ENCODE measurements at regions not wholly inside any gene's neighbourhood (a gene's known extent, or its start where the extent isn't known, plus 50 kb on each side); places are given as distances from the start of the nearest gene placed in this dataset.

DNA sequence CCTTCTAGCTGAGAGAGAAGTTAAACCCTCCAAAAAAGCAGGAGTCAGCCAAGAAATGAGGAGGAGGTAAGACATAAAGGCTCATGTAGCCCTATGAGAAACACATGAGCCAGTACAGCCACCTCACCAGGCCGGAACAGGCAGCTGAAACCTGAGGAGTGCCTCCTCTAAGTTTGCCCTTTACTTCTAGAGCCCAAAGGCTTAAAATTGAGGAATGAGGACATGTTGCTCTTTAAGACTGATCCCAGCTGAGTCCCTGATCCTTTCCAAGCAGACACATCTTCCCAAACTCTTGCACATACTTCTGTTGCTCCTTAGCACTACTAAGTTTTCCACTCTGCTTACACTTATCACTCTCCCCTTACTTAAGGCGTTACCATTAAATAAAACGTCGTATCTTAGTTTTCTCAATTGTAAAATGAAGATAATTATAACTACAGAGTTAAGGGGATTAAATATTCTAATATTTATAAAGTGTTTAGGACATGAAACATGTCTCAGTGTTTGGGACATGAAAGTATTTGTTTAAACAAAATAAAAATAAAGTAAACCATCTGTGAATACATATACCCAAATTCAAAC lies 124.0 kb downstream of the OGFRL1 start:
- Histone ChIP-seq H4K20me1 (ENCODE audit: insufficient read depth, low read length) (no peaks in the 10 kb centered on the region), H3K9ac (ENCODE audit: insufficient read depth, low read length, poor library complexity, severe bottlenecking) (no peak overlapping the region), H2AFZ (ENCODE audit: insufficient read depth, low read depth, low read length, poor library complexity, severe bottlenecking) (no peak overlapping the region), H3K27ac (ENCODE audit: low read depth in 1 of 2, low read length in 2 of 2) (no peak overlapping the region), H3K4me1 (ENCODE audit: control insufficient read depth in 1 of 2, insufficient read depth in 2 of 2, low read length in 2 of 2) (no peaks in the 10 kb centered on the region), H3K27me3 (ENCODE audit: control insufficient read depth in 2 of 2, insufficient read depth in 2 of 2, low read length in 2 of 2) (peaks cover 18 to 21% of the 10 kb centered on the region in 2 donors), H3K4me2 (replicated peaks; ENCODE audit: extremely low read depth, low read length, poor library complexity, severe bottlenecking) (no peak overlapping the region), H3K9me3 (replicated peaks in 1 of 2; ENCODE audit: control insufficient read depth in 1 of 2, insufficient read depth in 1 of 2, low read length in 2 of 2) (no peaks in the 10 kb centered on the region), H3K79me2 (ENCODE audit: insufficient read depth, low read length) (no peaks in the 10 kb centered on the region), H3K36me3 (replicated peaks in 1 of 2; ENCODE audit: control insufficient read depth in 1 of 2, insufficient read depth in 2 of 2, low read length in 2 of 2) (no peaks in the 10 kb centered on the region), H3K4me3 (replicated peaks in 1 of 3; ENCODE audit: low read depth in 2 of 3, low read length in 3 of 3) (no peak overlapping the region)
- TF ChIP-seq, protein P1, sequence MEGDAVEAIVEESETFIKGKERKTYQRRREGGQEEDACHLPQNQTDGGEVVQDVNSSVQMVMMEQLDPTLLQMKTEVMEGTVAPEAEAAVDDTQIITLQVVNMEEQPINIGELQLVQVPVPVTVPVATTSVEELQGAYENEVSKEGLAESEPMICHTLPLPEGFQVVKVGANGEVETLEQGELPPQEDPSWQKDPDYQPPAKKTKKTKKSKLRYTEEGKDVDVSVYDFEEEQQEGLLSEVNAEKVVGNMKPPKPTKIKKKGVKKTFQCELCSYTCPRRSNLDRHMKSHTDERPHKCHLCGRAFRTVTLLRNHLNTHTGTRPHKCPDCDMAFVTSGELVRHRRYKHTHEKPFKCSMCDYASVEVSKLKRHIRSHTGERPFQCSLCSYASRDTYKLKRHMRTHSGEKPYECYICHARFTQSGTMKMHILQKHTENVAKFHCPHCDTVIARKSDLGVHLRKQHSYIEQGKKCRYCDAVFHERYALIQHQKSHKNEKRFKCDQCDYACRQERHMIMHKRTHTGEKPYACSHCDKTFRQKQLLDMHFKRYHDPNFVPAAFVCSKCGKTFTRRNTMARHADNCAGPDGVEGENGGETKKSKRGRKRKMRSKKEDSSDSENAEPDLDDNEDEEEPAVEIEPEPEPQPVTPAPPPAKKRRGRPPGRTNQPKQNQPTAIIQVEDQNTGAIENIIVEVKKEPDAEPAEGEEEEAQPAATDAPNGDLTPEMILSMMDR (IDR thresholded peaks at IDR 0.05) = no peak
- Mint-ChIP-seq H3K4me3 (no peak overlapping the region), H3K27me3 (ENCODE audit: low read depth in 3 of 3) (peaks cover 14 to 18% (median 14%) of the 10 kb centered on the region in 3 donors), H3K9me3 (peaks cover 0 to 1% (median 0%) of the 10 kb centered on the region in 7 donors), H3K4me1 (no peaks in the 10 kb centered on the region), H3K36me3 (no peaks in the 10 kb centered on the region), H3K27ac (no peak overlapping the region)
- WGBS (ENCODE audit: insufficient coverage) = no CpG with 5 or more reads among the region's 4 CpGs
- no peak for DNase-seq
- intact Hi-C loops (cut with micrococcal nuclease) = no loop called here

DNA sequence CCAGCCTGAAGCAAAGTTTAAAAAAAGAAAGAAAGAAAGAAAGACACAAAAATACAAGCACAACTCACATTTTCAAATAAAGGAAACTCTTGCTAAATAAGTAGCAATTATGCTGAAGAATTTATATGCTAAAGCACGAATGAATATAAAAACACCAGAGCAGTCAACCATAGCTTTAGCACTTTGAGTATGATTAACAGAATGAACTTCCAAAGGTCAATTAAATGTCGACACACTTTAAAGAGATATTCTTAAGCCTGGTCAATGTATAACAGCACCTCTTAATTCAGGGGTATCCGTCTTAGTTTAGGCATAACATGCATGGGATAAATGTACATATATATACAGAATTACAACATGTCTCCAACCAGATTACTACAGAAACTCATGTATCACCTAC lies 125.9 kb downstream of the OGFRL1 start:
- H3K4me3 Mint-ChIP-seq = no peak overlapping the region
- no peak overlapping the region for H3K27ac Mint-ChIP-seq
- DNase-seq = no peak
- peaks cover under 1 to 2% of the 10 kb centered on the region in 2 donors for H3K36me3 Mint-ChIP-seq
- Histone ChIP-seq H3K79me2 (ENCODE audit: insufficient read depth, low read length) (no peaks in the 10 kb centered on the region), H3K27ac (ENCODE audit: low read depth in 1 of 2, low read length in 2 of 2) (no peak overlapping the region), H3K4me2 (replicated peaks; ENCODE audit: extremely low read depth, low read length, poor library complexity, severe bottlenecking) (no peak overlapping the region), H3K9ac (ENCODE audit: insufficient read depth, low read length, poor library complexity, severe bottlenecking) (no peak overlapping the region), H3K27me3 (ENCODE audit: control insufficient read depth in 2 of 2, insufficient read depth in 2 of 2, low read length in 2 of 2) (peaks cover 34 to 39% of the 10 kb centered on the region in 2 donors), H3K36me3 (replicated peaks in 1 of 2; ENCODE audit: control insufficient read depth in 1 of 2, insufficient read depth in 2 of 2, low read length in 2 of 2) (no peaks in the 10 kb centered on the region), H2AFZ (ENCODE audit: insufficient read depth, low read depth, low read length, poor library complexity, severe bottlenecking) (no peak overlapping the region), H4K20me1 (ENCODE audit: insufficient read depth, low read length) (no peaks in the 10 kb centered on the region), H3K9me3 (replicated peaks in 1 of 2; ENCODE audit: control insufficient read depth in 1 of 2, insufficient read depth in 1 of 2, low read length in 2 of 2) (peaks cover 0 to 4% of the 10 kb centered on the region in 2 donors), H3K4me1 (ENCODE audit: control insufficient read depth in 1 of 2, insufficient read depth in 2 of 2, low read length in 2 of 2) (peaks cover 0 to under 1% of the 10 kb centered on the region in 2 donors), H3K4me3 (replicated peaks in 1 of 3; ENCODE audit: low read depth in 2 of 3, low read length in 3 of 3) (no peak overlapping the region)
- TF ChIP-seq, protein P1 (IDR thresholded peaks at IDR 0.05) = no peak
- WGBS (ENCODE audit: insufficient coverage) = no CpG with 5 or more reads among the region's 3 CpGs
- intact Hi-C loops (cut with micrococcal nuclease) = no loop called here
- peaks cover 0 to 6% (median 4%) of the 10 kb centered on the region in 7 donors for H3K9me3 Mint-ChIP-seq
- H3K4me1 Mint-ChIP-seq = no peaks in the 10 kb centered on the region
- H3K27me3 Mint-ChIP-seq (ENCODE audit: low read depth in 3 of 3) = peaks cover 30 to 37% (median 31%) of the 10 kb centered on the region in 3 donors

All from CD14-positive monocyte (primary cell).